Esophagus squamous epithelium (tissue), 5 donors: ENCODE measurements at regions not wholly inside any gene's neighbourhood (a gene's known extent, or its start where the extent isn't known, plus 50 kb on each side); places are given as distances from the start of the nearest gene placed in this dataset.

Experiments
- DNase-seq: peaks from one replicate; lab custom pipeline; 2025; lab: John Stamatoyannopoulos, UW
- H3K27ac ChIP-seq, 4 donors: fragments of 200-600 bp; sonication (generic); one replicate each; pipeline ENCODE4 v1.5.1; 2016 to 2019; ENCODE audit warnings: mild to moderate bottlenecking in 1 of 4
- H3K27me3 ChIP-seq, 4 donors: fragments of 200-600 bp; sonication (generic); 1 replicate in 3 of 4; 2 replicates in 1 of 4; pipeline versions ENCODE4 v1.5.1 to v1.6.0; 2017 to 2021; ENCODE audit warnings: antibody characterized with exemption in 1 of 4
- H3K36me3 ChIP-seq, 3 donors: fragments of 200-600 bp; sonication (generic); one replicate each; pipeline ENCODE4 v1.5.1; 2016 to 2019
- H3K4me1 ChIP-seq, 3 donors: fragments of 200-600 bp; sonication (generic); one replicate each; pipeline ENCODE4 v1.5.1; 2017 to 2019
- H3K4me3 ChIP-seq, 4 donors: fragments of 200-600 bp; sonication (generic); 1 replicate in 3 of 4; 2 replicates in 1 of 4; pipeline ENCODE4 v1.5.1; 2016 to 2019; ENCODE audit warnings: mild to moderate bottlenecking in 2 of 4, moderate library complexity in 1 of 4
- H3K9me3 ChIP-seq, 3 donors: fragments of 200-600 bp; sonication (generic); one replicate each; pipeline ENCODE4 v1.5.1; 2016 to 2019
- CTCF ChIP-seq, 6 experiments: fragments of 450-650 bp in 4 of 6; fragments of 200-600 bp in 2 of 6; sonication (generic) in 2 of 6; IDR thresholded peaks; one replicate each; pipeline ENCODE4 v1.5.1; 2016 to 2019; ENCODE audit warnings: antibody characterized with exemption in 6 of 6, mild to moderate bottlenecking in 4 of 6, moderate library complexity in 4 of 6
- POLR2A ChIP-seq, 4 donors: fragments of 450-650 bp; IDR thresholded peaks; one replicate each; pipeline ENCODE4 v1.6.1; 2017; ENCODE audit warnings: antibody characterized with exemption in 4 of 4, mild to moderate bottlenecking in 4 of 4, moderate library complexity in 3 of 4
- WGBS, 2 donors: methylation state at CpG; one replicate each; pipeline ENCODE4 v1.1.5; 2018; 5-methylcytosine and 5-hydroxymethylcytosine counted together
- intact Hi-C: fragments of 100-400 bp; cut with DNase I; formaldehyde crosslinking; loops from one replicate; pipeline ENCODE4 v1.15.0; 2022
- donor health status: DM: yes; HTN: yes; CAD: no.

- H3K36me3 ChIP-seq, result no peaks in the 10 kb centered on the region
- H3K27me3 ChIP-seq, result no peaks in the 10 kb centered on the region
- 51 to 72% methylated on average over 3 to 4 of the region's 5 CpGs for WGBS, 2 donors
- no peak overlapping the region for H3K4me3 ChIP-seq
- intact Hi-C loops, result no loop called here
- no peak overlapping the region for H3K27ac ChIP-seq
- H3K4me1 ChIP-seq, result peaks cover 20 to 78% (median 23%) of the 10 kb centered on the region in 3 donors
- no peak for DNase-seq
- TF ChIP-seq CTCF (IDR thresholded peaks at IDR 0.05) (no peak), POLR2A (IDR thresholded peaks at IDR 0.05) (no peak)
- no peaks in the 10 kb centered on the region for H3K9me3 ChIP-seq
These were observed 70.4 kb downstream of the ARHGAP35 start for GRCh38 chr19:46931202-46931601.

DNA sequence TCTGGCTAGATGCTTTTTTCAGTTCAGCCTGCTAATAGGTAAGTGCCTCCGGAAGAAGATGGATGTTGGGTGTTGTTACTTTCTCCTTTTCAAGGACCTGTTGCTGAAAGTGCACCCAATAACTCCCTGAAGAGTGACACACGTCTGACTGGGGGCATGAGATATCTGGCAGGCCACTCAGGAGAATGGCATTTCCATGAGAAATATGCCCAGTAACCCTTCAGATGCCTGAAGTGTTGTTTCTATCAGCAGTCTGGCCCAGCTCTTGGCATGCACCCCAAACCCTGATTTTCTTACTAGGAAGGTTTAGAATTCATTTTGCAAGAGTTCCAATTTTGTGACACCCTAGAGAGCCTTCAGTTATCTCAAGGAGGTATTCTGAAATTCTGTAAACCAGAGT is 71.5 kb downstream of the ARHGAP35 start:
- Histone ChIP-seq H3K27ac (no peak overlapping the region), H3K4me3 (no peak overlapping the region), H3K9me3 (no peaks in the 10 kb centered on the region), H3K36me3 (peaks cover 0 to 4% (median 0%) of the 10 kb centered on the region in 3 donors), H3K27me3 (no peaks in the 10 kb centered on the region), H3K4me1 (peaks cover 16 to 66% (median 18%) of the 10 kb centered on the region in 3 donors)
- intact Hi-C loops, result no loop called here
- TF ChIP-seq CTCF (IDR thresholded peaks at IDR 0.05), result no peak
- TF ChIP-seq POLR2A (IDR thresholded peaks at IDR 0.05), result no peak
- DNase-seq, result no peak
- WGBS, 2 donors, result 50 to 63% methylated on average over 2 of the region's 2 CpGs

DNA sequence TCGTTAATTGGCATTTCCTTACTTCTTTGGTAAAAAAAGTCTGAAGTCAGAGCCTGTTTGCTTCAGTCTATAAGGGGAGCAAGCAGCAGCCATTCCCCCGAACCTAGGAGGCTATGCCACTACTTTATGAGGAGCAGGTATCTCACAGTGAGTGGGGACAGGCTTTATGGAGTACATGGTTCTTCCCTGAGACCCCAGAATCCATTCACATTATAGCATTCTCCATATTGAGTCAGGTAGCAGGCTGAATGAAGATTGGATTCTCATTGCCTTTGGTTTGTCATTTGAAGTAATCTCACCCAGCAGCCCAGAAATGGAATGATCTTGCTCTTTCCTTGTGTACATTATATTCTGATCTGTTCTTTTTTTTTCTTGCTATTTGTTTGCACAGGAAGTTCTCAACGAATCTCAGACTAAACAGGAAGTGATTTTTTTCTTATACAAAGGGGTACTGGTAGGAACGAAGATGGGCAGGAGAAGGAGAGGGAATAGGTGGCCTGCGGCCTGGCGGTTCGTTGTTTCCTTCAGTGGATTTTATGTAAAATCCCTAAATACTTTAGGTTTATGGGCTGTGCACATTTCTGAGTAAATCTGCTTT is 74.4 kb downstream of the ARHGAP35 start:
- WGBS, 2 donors, result 68 to 70% methylated on average over 7 of the region's 7 CpGs
- TF ChIP-seq POLR2A (IDR thresholded peaks at IDR 0.05) (no peak), CTCF (IDR thresholded peaks at IDR 0.05) (no peak)
- Histone ChIP-seq H3K36me3 (peaks cover 0 to 32% (median 0%) of the 10 kb centered on the region in 3 donors), H3K27me3 (no peaks in the 10 kb centered on the region), H3K4me1 (peaks cover 0 to 38% (median 5%) of the 10 kb centered on the region in 3 donors), H3K9me3 (no peaks in the 10 kb centered on the region), H3K4me3 (no peak overlapping the region), H3K27ac (peak overlapping the region in 1 of 4 donors; percentile 37)
- DNase-seq, result no peak
- intact Hi-C loops, result no loop called here

DNA sequence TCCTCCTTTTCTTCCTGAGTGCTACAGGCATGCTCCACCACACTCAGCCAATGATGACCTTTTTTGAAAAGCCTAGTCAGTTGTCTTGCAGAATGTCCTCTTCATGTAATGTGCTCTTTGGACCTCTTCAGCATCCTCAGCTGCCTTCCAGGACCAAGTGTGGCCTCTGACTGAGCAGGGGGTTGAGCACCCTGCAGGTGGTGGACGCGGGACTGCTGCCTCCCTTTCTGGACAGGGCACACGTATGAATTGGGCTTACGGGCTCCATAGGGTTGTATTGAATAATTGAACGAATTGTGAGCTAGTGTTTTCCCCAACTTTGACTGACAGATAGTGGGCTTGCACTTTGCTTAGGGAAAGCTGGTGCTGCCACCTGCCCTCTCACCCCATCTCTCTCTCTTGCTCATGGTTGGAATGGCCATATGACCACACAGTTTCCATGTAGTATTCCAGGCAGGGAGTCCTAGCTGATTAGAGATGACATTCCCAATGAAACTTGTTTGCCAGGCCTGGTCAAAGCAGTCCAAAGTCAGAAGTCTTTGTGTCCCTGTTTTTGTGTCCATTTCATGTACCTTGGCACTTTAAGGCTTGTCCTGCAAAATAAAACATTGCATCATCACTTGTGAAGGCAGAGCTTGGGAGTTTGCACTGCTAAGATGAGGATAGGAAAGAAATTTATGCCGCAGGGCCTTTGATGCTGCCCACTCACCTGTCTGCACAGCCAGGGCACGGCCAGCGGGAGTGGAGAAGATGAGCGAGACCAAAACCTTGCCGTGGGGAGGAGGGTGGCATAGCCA is 76.3 kb upstream of the NPAS1 start:
- Histone ChIP-seq H3K4me1 (peaks cover 0 to 54% (median 22%) of the 10 kb centered on the region in 3 donors), H3K27ac (no peak overlapping the region), H3K4me3 (no peak overlapping the region), H3K27me3 (no peaks in the 10 kb centered on the region), H3K36me3 (peaks cover 0 to 71% (median 4%) of the 10 kb centered on the region in 3 donors), H3K9me3 (no peaks in the 10 kb centered on the region)
- WGBS, 2 donors, result 86 to 87% methylated on average over 8 to 10 of the region's 10 CpGs
- TF ChIP-seq CTCF (IDR thresholded peaks at IDR 0.05), result no peak
- TF ChIP-seq POLR2A (IDR thresholded peaks at IDR 0.05), result no peak
- intact Hi-C loops, result no loop called here
- DNase-seq, result no peak

DNA sequence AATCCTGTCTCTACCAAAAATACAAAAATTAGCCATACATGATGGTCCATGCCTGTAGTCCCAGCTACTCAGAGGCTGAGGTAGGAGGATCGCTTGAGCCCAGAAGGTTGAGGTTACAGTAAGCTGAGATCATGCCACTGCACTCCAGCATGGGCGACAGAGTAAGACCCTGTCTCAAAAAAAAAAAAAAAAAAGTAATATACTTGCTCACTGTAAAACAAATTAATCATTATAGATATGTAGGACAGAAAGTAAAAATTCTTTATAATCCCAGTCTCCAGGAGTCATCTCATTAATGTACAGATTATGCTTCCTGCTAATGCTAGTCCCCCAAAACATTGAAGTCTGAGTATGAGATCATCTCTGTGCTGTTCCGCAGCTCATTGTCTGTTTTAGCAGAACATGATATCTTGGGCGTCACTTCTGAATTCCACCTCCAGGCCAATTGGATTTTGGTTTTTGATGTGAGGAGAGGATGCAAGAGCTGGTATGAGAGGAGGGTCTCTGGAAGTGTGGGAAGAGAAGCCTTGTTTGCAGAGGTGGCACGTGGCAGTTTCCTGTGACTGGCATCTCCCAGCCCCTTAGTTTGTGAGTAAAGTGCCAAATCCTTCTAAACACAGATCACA is 75.4 kb upstream of the NPAS1 start:
- no peaks in the 10 kb centered on the region for H3K27me3 ChIP-seq
- DNase-seq, result no peak
- peak overlapping the region in 3 of 4 donors; percentile 56 to 73 (median 68) for H3K27ac ChIP-seq
- TF ChIP-seq CTCF (IDR thresholded peaks at IDR 0.05) (no peak), POLR2A (IDR thresholded peaks at IDR 0.05) (no peak)
- H3K4me3 ChIP-seq, result no peak overlapping the region
- peaks cover 0 to 62% (median 4%) of the 10 kb centered on the region in 3 donors for H3K36me3 ChIP-seq
- H3K4me1 ChIP-seq, result peaks cover 0 to 54% (median 22%) of the 10 kb centered on the region in 3 donors
- 82 to 88% methylated on average over 5 of the region's 5 CpGs for WGBS, 2 donors
- no peaks in the 10 kb centered on the region for H3K9me3 ChIP-seq
- intact Hi-C loops, result no loop called here
